ENCODE measurements at regions not wholly inside any gene's neighbourhood (a gene's known extent, or its start where the extent isn't known, plus 50 kb on each side); places are given as distances from the start of the nearest gene placed in this dataset.
"Not testable (repeated sequence)": the region's sequence is repeated elsewhere in the genome, so short reads cannot be mapped to it uniquely, and the experiment has no call there.

GRCh38 chr5:44756097-44756496 lies 52.6 kb upstream of the MRPS30 start:
- not testable (repeated sequence) for H3K27ac ChIP-seq (ENCODE audit: low read depth, low read length); H3K9me3 ChIP-seq (ENCODE audit: control insufficient read depth in 3 of 3, low read length in 3 of 3)

GRCh38 chr5:44747396-44747795 lies 61.4 kb upstream of the MRPS30 start:
- Histone ChIP-seq H3K36me3 (ENCODE audit: control insufficient read depth in 3 of 3, insufficient read depth in 3 of 3, low read length in 3 of 3) (no peaks in the 10 kb centered on the region), H3K27me3 (ENCODE audit: control insufficient read depth in 3 of 3, insufficient read depth in 3 of 3, low read length in 3 of 3) (no peaks in the 10 kb centered on the region), H3K4me1 (ENCODE audit: control insufficient read depth in 3 of 3, insufficient read depth in 3 of 3, low read length in 3 of 3) (no peaks in the 10 kb centered on the region), H3K27ac (ENCODE audit: low read depth, low read length) (no peak overlapping the region), H3K4me3 (ENCODE audit: low read length in 3 of 3) (no peak overlapping the region), H3K9me3 (ENCODE audit: control insufficient read depth in 3 of 3, low read length in 3 of 3) (no peaks in the 10 kb centered on the region), H3K9ac (ENCODE audit: low read depth in 1 of 3, low read length in 3 of 3) (no peak overlapping the region)

More at GRCh38 chr5:44756097-44756496, 52.6 kb upstream of the MRPS30 start:
- H3K9ac ChIP-seq (ENCODE audit: low read depth in 1 of 3, low read length in 3 of 3); H3K4me3 ChIP-seq (ENCODE audit: low read length in 3 of 3); H3K36me3 ChIP-seq (ENCODE audit: control insufficient read depth in 3 of 3, insufficient read depth in 3 of 3, low read length in 3 of 3); H3K27me3 ChIP-seq (ENCODE audit: control insufficient read depth in 3 of 3, insufficient read depth in 3 of 3, low read length in 3 of 3); H3K4me1 ChIP-seq (ENCODE audit: control insufficient read depth in 3 of 3, insufficient read depth in 3 of 3, low read length in 3 of 3): not testable (repeated sequence)

- no peaks in the 10 kb centered on the region for H3K36me3 ChIP-seq (ENCODE audit: control insufficient read depth in 3 of 3, insufficient read depth in 3 of 3, low read length in 3 of 3)
- H3K9me3 ChIP-seq (ENCODE audit: control insufficient read depth in 3 of 3, low read length in 3 of 3), result no peaks in the 10 kb centered on the region
- no peaks in the 10 kb centered on the region for H3K27me3 ChIP-seq (ENCODE audit: control insufficient read depth in 3 of 3, insufficient read depth in 3 of 3, low read length in 3 of 3)
- H3K4me3 ChIP-seq (ENCODE audit: low read length in 3 of 3), result no peak overlapping the region
- no peaks in the 10 kb centered on the region for H3K4me1 ChIP-seq (ENCODE audit: control insufficient read depth in 3 of 3, insufficient read depth in 3 of 3, low read length in 3 of 3)
- H3K9ac ChIP-seq (ENCODE audit: low read depth in 1 of 3, low read length in 3 of 3), result no peak overlapping the region
- no peak overlapping the region for H3K27ac ChIP-seq (ENCODE audit: low read depth, low read length)
These were observed 68.1 kb upstream of the MRPS30 start for GRCh38 chr5:44740660-44741059.

GRCh38 chr5:44729536-44729935 lies 79.2 kb upstream of the MRPS30 start:
- Histone ChIP-seq H3K27ac (ENCODE audit: low read depth, low read length) (no peak overlapping the region), H3K9ac (ENCODE audit: low read depth in 1 of 3, low read length in 3 of 3) (no peak overlapping the region)

GRCh38 chr5:44727100-44727499 lies 81.6 kb upstream of the MRPS30 start:
- Histone ChIP-seq H3K36me3 (ENCODE audit: control insufficient read depth in 3 of 3, insufficient read depth in 3 of 3, low read length in 3 of 3) (no peaks in the 10 kb centered on the region), H3K27me3 (ENCODE audit: control insufficient read depth in 3 of 3, insufficient read depth in 3 of 3, low read length in 3 of 3) (no peaks in the 10 kb centered on the region), H3K4me1 (ENCODE audit: control insufficient read depth in 3 of 3, insufficient read depth in 3 of 3, low read length in 3 of 3) (no peaks in the 10 kb centered on the region), H3K9ac (ENCODE audit: low read depth in 1 of 3, low read length in 3 of 3) (no peak overlapping the region), H3K27ac (ENCODE audit: low read depth, low read length) (no peak overlapping the region), H3K9me3 (ENCODE audit: control insufficient read depth in 3 of 3, low read length in 3 of 3) (no peaks in the 10 kb centered on the region), H3K4me3 (ENCODE audit: low read length in 3 of 3) (no peak overlapping the region)

More at GRCh38 chr5:44729536-44729935, 79.2 kb upstream of the MRPS30 start:
- Histone ChIP-seq H3K4me3 (ENCODE audit: low read length in 3 of 3) (no peak overlapping the region), H3K4me1 (ENCODE audit: control insufficient read depth in 3 of 3, insufficient read depth in 3 of 3, low read length in 3 of 3) (no peaks in the 10 kb centered on the region), H3K27me3 (ENCODE audit: control insufficient read depth in 3 of 3, insufficient read depth in 3 of 3, low read length in 3 of 3) (no peaks in the 10 kb centered on the region), H3K9me3 (ENCODE audit: control insufficient read depth in 3 of 3, low read length in 3 of 3) (no peaks in the 10 kb centered on the region), H3K36me3 (ENCODE audit: control insufficient read depth in 3 of 3, insufficient read depth in 3 of 3, low read length in 3 of 3) (no peaks in the 10 kb centered on the region)

- Histone ChIP-seq H3K9ac (ENCODE audit: low read depth in 1 of 3, low read length in 3 of 3) (no peak overlapping the region), H3K9me3 (ENCODE audit: control insufficient read depth in 3 of 3, low read length in 3 of 3) (no peaks in the 10 kb centered on the region), H3K4me3 (ENCODE audit: low read length in 3 of 3) (no peak overlapping the region), H3K4me1 (ENCODE audit: control insufficient read depth in 3 of 3, insufficient read depth in 3 of 3, low read length in 3 of 3) (no peaks in the 10 kb centered on the region), H3K27ac (ENCODE audit: low read depth, low read length) (no peak overlapping the region), H3K36me3 (ENCODE audit: control insufficient read depth in 3 of 3, insufficient read depth in 3 of 3, low read length in 3 of 3) (no peaks in the 10 kb centered on the region), H3K27me3 (ENCODE audit: control insufficient read depth in 3 of 3, insufficient read depth in 3 of 3, low read length in 3 of 3) (no peaks in the 10 kb centered on the region)
These were observed 88.9 kb upstream of the MRPS30 start for GRCh38 chr5:44719856-44720255.

- Histone ChIP-seq H3K4me3 (ENCODE audit: low read length in 3 of 3) (no peak overlapping the region), H3K4me1 (ENCODE audit: control insufficient read depth in 3 of 3, insufficient read depth in 3 of 3, low read length in 3 of 3) (no peaks in the 10 kb centered on the region), H3K27me3 (ENCODE audit: control insufficient read depth in 3 of 3, insufficient read depth in 3 of 3, low read length in 3 of 3) (no peaks in the 10 kb centered on the region), H3K9me3 (ENCODE audit: control insufficient read depth in 3 of 3, low read length in 3 of 3) (no peaks in the 10 kb centered on the region), H3K9ac (ENCODE audit: low read depth in 1 of 3, low read length in 3 of 3) (no peak overlapping the region), H3K27ac (ENCODE audit: low read depth, low read length) (no peak overlapping the region), H3K36me3 (ENCODE audit: control insufficient read depth in 3 of 3, insufficient read depth in 3 of 3, low read length in 3 of 3) (no peaks in the 10 kb centered on the region)
These were observed 93.7 kb upstream of the MRPS30 start for GRCh38 chr5:44714871-44715561.

GRCh38 chr5:44713446-44713845 lies 95.3 kb upstream of the MRPS30 start:
- no peak overlapping the region for H3K9ac ChIP-seq (ENCODE audit: low read depth in 1 of 3, low read length in 3 of 3)
- H3K27ac ChIP-seq (ENCODE audit: low read depth, low read length), result no peak overlapping the region
- H3K9me3 ChIP-seq (ENCODE audit: control insufficient read depth in 3 of 3, low read length in 3 of 3), result no peaks in the 10 kb centered on the region
- no peak overlapping the region for H3K4me3 ChIP-seq (ENCODE audit: low read length in 3 of 3)
- no peaks in the 10 kb centered on the region for H3K27me3 ChIP-seq (ENCODE audit: control insufficient read depth in 3 of 3, insufficient read depth in 3 of 3, low read length in 3 of 3)
- no peaks in the 10 kb centered on the region for H3K4me1 ChIP-seq (ENCODE audit: control insufficient read depth in 3 of 3, insufficient read depth in 3 of 3, low read length in 3 of 3)
- H3K36me3 ChIP-seq (ENCODE audit: control insufficient read depth in 3 of 3, insufficient read depth in 3 of 3, low read length in 3 of 3), result no peaks in the 10 kb centered on the region

- H3K9ac ChIP-seq (ENCODE audit: low read depth in 1 of 3, low read length in 3 of 3), result no peak overlapping the region
- no peaks in the 10 kb centered on the region for H3K27me3 ChIP-seq (ENCODE audit: control insufficient read depth in 3 of 3, insufficient read depth in 3 of 3, low read length in 3 of 3)
- no peak overlapping the region for H3K27ac ChIP-seq (ENCODE audit: low read depth, low read length)
- H3K9me3 ChIP-seq (ENCODE audit: control insufficient read depth in 3 of 3, low read length in 3 of 3), result no peaks in the 10 kb centered on the region
- no peaks in the 10 kb centered on the region for H3K36me3 ChIP-seq (ENCODE audit: control insufficient read depth in 3 of 3, insufficient read depth in 3 of 3, low read length in 3 of 3)
- H3K4me3 ChIP-seq (ENCODE audit: low read length in 3 of 3), result no peak overlapping the region
- no peaks in the 10 kb centered on the region for H3K4me1 ChIP-seq (ENCODE audit: control insufficient read depth in 3 of 3, insufficient read depth in 3 of 3, low read length in 3 of 3)
These were observed 96.8 kb upstream of the MRPS30 start for GRCh38 chr5:44711901-44712300.

GRCh38 chr5:44708602-44709001 lies 100.1 kb upstream of the MRPS30 start:
- no peaks in the 10 kb centered on the region for H3K27me3 ChIP-seq (ENCODE audit: control insufficient read depth in 3 of 3, insufficient read depth in 3 of 3, low read length in 3 of 3)
- H3K27ac ChIP-seq (ENCODE audit: low read depth, low read length), result no peak overlapping the region
- no peak overlapping the region for H3K4me3 ChIP-seq (ENCODE audit: low read length in 3 of 3)
- H3K36me3 ChIP-seq (ENCODE audit: control insufficient read depth in 3 of 3, insufficient read depth in 3 of 3, low read length in 3 of 3), result no peaks in the 10 kb centered on the region
- H3K4me1 ChIP-seq (ENCODE audit: control insufficient read depth in 3 of 3, insufficient read depth in 3 of 3, low read length in 3 of 3), result no peaks in the 10 kb centered on the region
- H3K9ac ChIP-seq (ENCODE audit: low read depth in 1 of 3, low read length in 3 of 3), result no peak overlapping the region
- H3K9me3 ChIP-seq (ENCODE audit: control insufficient read depth in 3 of 3, low read length in 3 of 3), result no peaks in the 10 kb centered on the region

All from skeletal muscle tissue (tissue), 3 donors.